GM19328 (cell line): ENCODE measurements at regions not wholly inside any gene's neighbourhood (a gene's known extent, or its start where the extent isn't known, plus 50 kb on each side); places are given as distances from the start of the nearest gene placed in this dataset.

ENCODE experiments used
- ATAC-seq: cut with Tn5 transposase; IDR thresholded peaks from one replicate; pipeline ENCODE4 v1.9.1; 2021; ENCODE audit warnings: mild to moderate bottlenecking, moderate library complexity; ENCODE audit not compliant: unreplicated experiment

- ATAC-seq = no peak
These were observed 249.0 kb downstream of the CRPPA start for GRCh38 chr7:16172366-16172765.

DNA sequence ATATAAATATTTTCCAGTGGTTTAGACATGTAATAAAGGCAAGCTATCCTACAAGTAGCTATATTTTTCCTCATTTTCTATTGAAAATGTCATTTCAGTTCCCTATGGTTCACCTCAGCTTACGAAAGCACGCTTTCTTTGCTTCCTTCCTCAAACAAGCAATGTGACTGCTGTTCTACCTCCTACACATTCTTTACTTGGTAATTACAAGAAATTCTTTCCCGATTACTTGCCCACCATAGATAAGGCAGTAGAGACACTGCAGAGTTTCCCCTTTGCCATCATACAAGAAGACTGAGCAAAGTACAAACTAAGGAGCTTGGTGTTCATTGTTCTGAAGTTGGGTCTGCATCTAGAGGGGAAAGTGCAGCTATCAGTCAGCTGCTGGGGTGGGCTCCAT lies 249.4 kb downstream of the CRPPA start:
- ATAC-seq = no peak

- ATAC-seq = no peak
These were observed 250.7 kb downstream of the CRPPA start for GRCh38 chr7:16170671-16171070.

- ATAC-seq = no peak
These were observed 251.8 kb downstream of the CRPPA start for GRCh38 chr7:16169537-16169936.

- no peak for ATAC-seq
These were observed 253.8 kb downstream of the CRPPA start for GRCh38 chr7:16167526-16167925.

- ATAC-seq = no peak
These were observed 277.0 kb downstream of the CRPPA start for GRCh38 chr7:16144361-16144760.

DNA sequence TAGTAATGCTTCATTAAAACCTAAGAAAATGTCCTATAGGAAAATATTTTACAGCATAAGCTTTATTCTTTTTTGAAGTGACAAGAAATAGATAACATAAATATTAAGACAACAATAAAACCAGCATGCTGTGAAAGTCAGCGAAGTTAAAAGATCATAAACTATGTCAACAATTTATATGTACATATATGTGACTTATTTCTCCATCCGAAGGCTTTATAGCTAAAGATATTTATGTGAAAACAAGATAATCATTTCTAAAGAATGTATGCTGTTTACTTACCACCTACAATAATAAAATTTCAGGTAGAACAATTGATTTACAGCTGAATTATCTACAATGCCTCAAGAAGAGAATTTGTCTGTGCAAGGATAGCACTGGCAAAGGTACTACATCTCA lies 283.4 kb downstream of the CRPPA start:
- no peak for ATAC-seq

DNA sequence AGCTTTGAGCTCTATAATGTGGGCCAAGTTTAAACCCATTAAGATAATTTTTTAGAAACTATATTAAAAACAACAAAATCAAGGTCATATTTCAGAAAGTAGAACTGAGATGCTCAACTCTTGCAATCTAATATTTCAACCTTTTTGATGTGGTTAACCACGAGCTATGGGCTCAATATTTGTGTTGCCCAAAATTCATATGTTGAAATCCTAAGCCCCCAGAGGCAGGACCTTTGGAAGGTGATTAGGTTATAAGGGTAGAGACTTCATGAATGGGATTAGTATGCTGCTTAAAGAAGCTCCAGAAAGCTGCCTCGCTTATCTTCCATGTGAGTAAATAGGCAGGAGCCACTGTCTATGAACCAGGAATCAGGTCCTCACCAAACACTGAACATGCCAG lies 284.4 kb downstream of the CRPPA start:
- ATAC-seq = no peak

DNA sequence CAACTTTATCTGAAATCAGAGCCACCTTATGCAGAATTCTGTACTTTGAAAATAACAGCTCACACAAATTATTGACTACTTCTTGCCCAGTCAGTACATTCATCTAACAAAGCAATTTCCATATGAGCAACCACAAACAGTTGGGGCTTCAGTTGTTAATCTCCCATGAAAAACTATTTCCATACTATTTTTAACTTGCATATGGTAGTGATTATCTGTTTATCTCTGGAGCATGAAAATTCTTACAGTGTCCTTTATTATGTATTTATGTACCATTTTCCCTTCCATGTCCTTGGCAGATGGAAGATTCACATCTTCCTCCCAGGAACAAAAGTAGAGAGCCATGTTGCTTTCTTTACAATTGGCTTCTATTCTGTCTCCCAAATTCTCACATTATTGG lies 285.7 kb downstream of the CRPPA start:
- ATAC-seq = no peak

GRCh38 chr7:16130111-16131110 lies 290.9 kb downstream of the CRPPA start:
- no peak for ATAC-seq

- ATAC-seq = no peak
These were observed 291.8 kb downstream of the CRPPA start for GRCh38 chr7:16129431-16130110.

GRCh38 chr7:16123117-16123770 lies 298.1 kb downstream of the CRPPA start:
- ATAC-seq = no peak

DNA sequence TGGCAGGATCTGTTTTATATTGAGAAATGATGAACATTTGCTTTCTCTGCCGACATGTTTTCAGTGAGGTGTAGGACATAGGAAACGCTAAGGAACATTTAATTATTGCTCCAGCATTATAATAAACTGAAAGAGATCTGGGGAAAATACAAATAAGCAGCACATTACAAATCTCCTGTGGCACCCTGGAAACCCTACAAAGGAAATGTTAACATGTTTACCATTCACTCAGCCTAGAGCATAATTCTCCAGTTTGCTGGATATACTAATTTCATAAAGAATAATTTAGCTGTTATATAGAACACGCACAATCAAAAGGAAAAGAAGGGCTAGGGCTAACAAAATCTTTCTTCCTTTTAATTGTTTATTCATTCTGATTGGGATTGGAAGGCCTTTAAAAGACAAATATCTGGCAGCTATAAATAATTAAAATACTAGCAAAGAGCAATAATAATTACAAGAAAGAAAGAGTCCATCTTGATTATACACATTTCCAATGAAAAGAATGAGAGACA lies 299.4 kb downstream of the CRPPA start:
- no peak for ATAC-seq

GRCh38 chr7:16115374-16115773 lies 306.0 kb downstream of the CRPPA start:
- no peak for ATAC-seq

GRCh38 chr7:16114633-16115032 lies 306.7 kb downstream of the CRPPA start:
- ATAC-seq = no peak

DNA sequence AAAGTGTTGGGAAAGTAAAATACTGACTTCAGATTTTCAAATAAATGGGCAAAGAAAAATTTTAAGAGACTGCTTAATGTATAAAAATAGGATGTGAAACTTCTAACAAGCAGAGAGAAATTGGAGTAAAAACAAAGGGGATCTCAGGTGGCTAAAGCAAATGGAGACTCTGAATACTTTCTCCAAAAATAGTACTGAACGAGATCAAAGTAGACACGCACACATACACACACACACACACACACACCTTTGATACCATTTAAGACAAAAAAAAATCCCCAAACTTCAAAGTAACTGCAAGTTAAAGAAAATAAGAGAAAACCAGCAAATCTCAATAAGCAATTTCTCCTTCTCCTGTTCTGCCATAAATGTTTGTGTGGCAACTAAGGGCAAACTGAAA lies 307.3 kb downstream of the CRPPA start:
- no peak for ATAC-seq

- ATAC-seq = no peak
These were observed 308.3 kb downstream of the CRPPA start for GRCh38 chr7:16113058-16113457.

- no peak for ATAC-seq
These were observed 314.5 kb downstream of the CRPPA start for GRCh38 chr7:16106869-16107268.

GRCh38 chr7:16106300-16106699 lies 315.0 kb downstream of the CRPPA start:
- ATAC-seq = no peak

GRCh38 chr7:16099302-16099849 lies 322.0 kb downstream of the CRPPA start:
- no peak for ATAC-seq

- no peak for ATAC-seq
These were observed 322.7 kb downstream of the CRPPA start for GRCh38 chr7:16098585-16099179.
